Osteoblast (primary cell): ENCODE measurements at regions not wholly inside any gene's neighbourhood (a gene's known extent, or its start where the extent isn't known, plus 50 kb on each side); places are given as distances from the start of the nearest gene placed in this dataset.
A peak's percentile ranks its signal among the peaks of the same experiment; 100 is the strongest.

Source experiments
- DNase-seq: peaks from one replicate; pipeline ENCODE4 v3.0.0; 2011; ENCODE audit warnings: low spot score, mixed read lengths; ENCODE audit not compliant: insufficient read length; ENCODE audit errors: missing footprints
- H2AFZ ChIP-seq: 2 replicates; pipeline ENCODE4 v1.6.0; 2011; ENCODE audit warnings: mild to moderate bottlenecking, low read length
- H3K27ac ChIP-seq: 2 replicates; pipeline ENCODE4 v1.5.1; 2011; ENCODE audit warnings: mild to moderate bottlenecking, low read depth, low read length, moderate library complexity
- H3K27me3 ChIP-seq: 2 replicates; pipeline ENCODE4 v1.6.0; 2012; ENCODE audit warnings: mild to moderate bottlenecking, control low read depth, inconsistent platforms, low read length, moderate library complexity; ENCODE audit not compliant: insufficient read depth
- H3K36me3 ChIP-seq: 2 replicates; pipeline ENCODE4 v1.5.1; 2011; ENCODE audit warnings: mild to moderate bottlenecking, low read length, control low read depth, moderate library complexity; ENCODE audit not compliant: insufficient read depth
- H3K4me1 ChIP-seq: 2 replicates; pipeline ENCODE4 v1.5.1; 2011; ENCODE audit warnings: mild to moderate bottlenecking, low read length, control low read depth, moderate library complexity; ENCODE audit not compliant: insufficient read depth
- H3K4me2 ChIP-seq: 2 replicates; pipeline ENCODE4 v1.6.0; 2011; ENCODE audit warnings: mild to moderate bottlenecking, low read length; ENCODE audit not compliant: insufficient read depth
- H3K4me3 ChIP-seq: fragments of 200-600 bp; sonication (generic); 3 replicates; pipeline ENCODE4 v1.5.1; 2012; ENCODE audit warnings: mild to moderate bottlenecking, low read length, inconsistent platforms; ENCODE audit not compliant: insufficient read depth
- H3K79me2 ChIP-seq: 2 replicates; pipeline ENCODE4 v1.6.0; 2012; ENCODE audit warnings: mild to moderate bottlenecking, low read length, control low read depth, inconsistent platforms; ENCODE audit not compliant: insufficient read depth
- H3K9me3 ChIP-seq: 2 replicates; pipeline ENCODE4 v1.5.1; 2011; ENCODE audit warnings: low read depth, low read length, control low read depth
- H4K20me1 ChIP-seq: 2 replicates; pipeline ENCODE4 v1.6.0; 2012; ENCODE audit warnings: mild to moderate bottlenecking, low read length, control low read depth; ENCODE audit not compliant: insufficient read depth
- TF ChIP-seq, protein P1 (sequence below): IDR thresholded peaks from 2 replicates; pipeline ENCODE4 v1.5.1; 2011; ENCODE audit warnings: mild to moderate bottlenecking, low read depth, low read length, moderate library complexity; ENCODE audit errors: extremely low read depth

DNA sequence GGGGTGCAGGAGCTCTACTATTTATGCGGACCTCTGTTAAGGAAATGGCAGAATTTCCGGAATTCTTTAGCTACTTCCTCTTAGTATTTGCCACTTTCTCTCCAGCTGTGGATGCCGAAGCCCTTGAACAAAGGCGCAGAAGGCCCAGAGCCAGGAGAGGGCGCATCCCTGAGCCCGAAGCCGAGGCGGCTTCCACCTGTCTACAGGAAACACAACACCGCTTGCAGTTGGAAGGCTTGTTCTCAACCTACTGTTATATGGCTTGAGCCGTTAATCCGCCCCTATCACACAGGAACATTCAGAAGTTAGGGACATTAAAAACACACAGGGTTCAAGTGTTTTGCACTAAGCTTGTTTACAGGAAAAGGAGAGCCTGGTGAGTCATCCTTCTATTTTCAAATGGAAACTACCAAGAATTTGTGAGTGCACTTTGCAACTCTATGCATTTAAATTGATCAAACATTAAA lies 417.1 kb downstream of the BCKDHB start:
- H3K27me3 ChIP-seq, result no peaks in the 10 kb centered on the region
- H3K4me3 ChIP-seq, result no peak overlapping the region
- H3K79me2 ChIP-seq, result no peaks in the 10 kb centered on the region
- peak overlapping the region; percentile 30 for H2AFZ ChIP-seq
- H3K27ac ChIP-seq, result no peak overlapping the region
- H3K36me3 ChIP-seq, result no peaks in the 10 kb centered on the region
- peak; percentile 37 for DNase-seq
- H3K9me3 ChIP-seq, result no peaks in the 10 kb centered on the region
- H4K20me1 ChIP-seq, result no peaks in the 10 kb centered on the region
- H3K4me1 ChIP-seq, result peaks cover 19% of the 10 kb centered on the region
- H3K4me2 ChIP-seq, result peak overlapping the region; percentile 42
- TF ChIP-seq, protein P1, sequence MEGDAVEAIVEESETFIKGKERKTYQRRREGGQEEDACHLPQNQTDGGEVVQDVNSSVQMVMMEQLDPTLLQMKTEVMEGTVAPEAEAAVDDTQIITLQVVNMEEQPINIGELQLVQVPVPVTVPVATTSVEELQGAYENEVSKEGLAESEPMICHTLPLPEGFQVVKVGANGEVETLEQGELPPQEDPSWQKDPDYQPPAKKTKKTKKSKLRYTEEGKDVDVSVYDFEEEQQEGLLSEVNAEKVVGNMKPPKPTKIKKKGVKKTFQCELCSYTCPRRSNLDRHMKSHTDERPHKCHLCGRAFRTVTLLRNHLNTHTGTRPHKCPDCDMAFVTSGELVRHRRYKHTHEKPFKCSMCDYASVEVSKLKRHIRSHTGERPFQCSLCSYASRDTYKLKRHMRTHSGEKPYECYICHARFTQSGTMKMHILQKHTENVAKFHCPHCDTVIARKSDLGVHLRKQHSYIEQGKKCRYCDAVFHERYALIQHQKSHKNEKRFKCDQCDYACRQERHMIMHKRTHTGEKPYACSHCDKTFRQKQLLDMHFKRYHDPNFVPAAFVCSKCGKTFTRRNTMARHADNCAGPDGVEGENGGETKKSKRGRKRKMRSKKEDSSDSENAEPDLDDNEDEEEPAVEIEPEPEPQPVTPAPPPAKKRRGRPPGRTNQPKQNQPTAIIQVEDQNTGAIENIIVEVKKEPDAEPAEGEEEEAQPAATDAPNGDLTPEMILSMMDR, result no peak

DNA sequence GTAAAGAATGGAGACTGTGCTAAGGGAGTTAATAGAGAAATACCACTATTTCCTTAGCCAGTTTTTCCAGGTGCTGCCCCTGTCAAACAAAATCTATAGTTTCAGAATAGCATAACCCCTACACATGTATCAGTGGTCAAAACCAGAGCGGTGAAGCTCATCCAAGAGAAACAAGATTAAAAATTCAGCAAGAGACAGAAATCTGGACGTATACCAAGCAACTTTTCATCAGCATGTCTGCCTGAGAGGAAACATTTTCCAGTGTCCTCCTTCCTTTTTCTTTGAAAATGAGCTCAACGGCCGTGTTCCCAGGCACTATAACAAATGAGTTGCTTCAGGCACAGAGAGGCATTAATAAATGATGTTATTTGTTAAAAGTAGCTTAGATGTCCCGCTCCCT lies 416.5 kb downstream of the BCKDHB start:
- no peaks in the 10 kb centered on the region for H3K9me3 ChIP-seq
- H3K27me3 ChIP-seq, result no peaks in the 10 kb centered on the region
- no peaks in the 10 kb centered on the region for H4K20me1 ChIP-seq
- peak overlapping the region; percentile 42 for H3K4me2 ChIP-seq
- H2AFZ ChIP-seq, result peak overlapping the region; percentile 30
- DNase-seq, result no peak
- H3K4me1 ChIP-seq, result peaks cover 19% of the 10 kb centered on the region
- no peaks in the 10 kb centered on the region for H3K79me2 ChIP-seq
- no peak overlapping the region for H3K4me3 ChIP-seq
- H3K27ac ChIP-seq, result no peak overlapping the region
- TF ChIP-seq, protein P1, result no peak
- H3K36me3 ChIP-seq, result no peaks in the 10 kb centered on the region

DNA sequence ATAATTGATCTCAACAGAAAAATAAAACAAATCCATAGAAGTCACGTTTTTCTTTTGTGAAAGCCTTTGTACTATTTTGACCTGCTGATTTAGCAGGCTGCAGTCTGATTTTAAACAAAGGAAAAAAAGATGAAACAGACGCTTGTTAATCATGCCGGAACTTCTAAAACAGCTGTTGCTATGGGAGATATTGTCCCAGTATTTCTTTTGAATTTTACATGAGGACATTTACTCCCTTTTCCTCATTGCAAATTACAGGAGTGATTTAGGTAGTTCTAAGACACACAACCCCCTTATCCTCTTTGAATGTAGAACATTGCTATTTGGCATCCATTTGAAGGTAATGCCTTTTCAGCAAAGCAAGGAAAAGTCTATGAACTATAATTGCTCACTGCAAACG lies 416.1 kb downstream of the BCKDHB start:
- Histone ChIP-seq H2AFZ (peak overlapping the region; percentile 30), H3K36me3 (no peaks in the 10 kb centered on the region), H3K4me3 (no peak overlapping the region), H3K4me1 (peaks cover 19% of the 10 kb centered on the region), H3K79me2 (no peaks in the 10 kb centered on the region), H4K20me1 (no peaks in the 10 kb centered on the region), H3K27me3 (no peaks in the 10 kb centered on the region), H3K4me2 (peak overlapping the region; percentile 42), H3K27ac (no peak overlapping the region), H3K9me3 (no peaks in the 10 kb centered on the region)
- DNase-seq, result no peak
- TF ChIP-seq, protein P1, result no peak

DNA sequence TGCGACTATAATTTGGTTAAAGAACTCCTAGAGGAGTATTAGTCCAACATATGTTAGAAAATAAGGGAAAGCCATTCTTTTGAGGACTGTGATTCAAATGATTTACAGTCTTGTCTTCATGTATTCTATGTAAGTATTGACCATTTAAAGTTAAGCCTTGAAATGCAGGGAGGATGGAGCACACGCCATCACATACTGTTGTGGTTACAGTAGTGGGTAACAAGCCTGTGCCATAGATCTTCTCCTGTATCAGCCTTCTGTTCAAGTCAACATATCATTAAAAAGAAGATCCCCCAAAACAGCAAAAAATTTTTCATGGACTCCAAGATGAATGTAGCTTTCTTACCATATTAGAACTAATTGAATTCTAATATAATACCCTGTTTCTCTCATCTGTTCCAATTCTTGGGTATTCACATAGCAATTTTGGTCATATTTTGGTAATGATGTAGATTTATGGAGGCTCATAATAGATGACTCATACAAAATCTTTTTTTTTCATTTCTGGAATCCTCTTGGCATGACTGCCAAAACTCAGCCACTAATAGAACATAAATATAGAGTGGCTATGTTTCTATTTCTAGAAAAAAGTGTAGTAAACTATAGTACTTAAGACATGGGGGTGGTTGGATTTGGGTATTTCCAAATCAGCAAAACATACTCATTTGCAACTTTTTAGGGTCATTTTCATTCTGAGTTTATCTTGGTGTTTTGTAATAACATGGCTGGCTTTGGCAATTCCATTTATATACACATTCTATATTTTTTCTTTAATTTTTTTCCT lies 413.5 kb downstream of the BCKDHB start:
- Histone ChIP-seq H3K79me2 (no peaks in the 10 kb centered on the region), H3K9me3 (no peaks in the 10 kb centered on the region), H3K4me3 (no peak overlapping the region), H3K4me2 (no peak overlapping the region), H3K27ac (no peak overlapping the region), H4K20me1 (no peaks in the 10 kb centered on the region), H3K36me3 (no peaks in the 10 kb centered on the region), H2AFZ (no peak overlapping the region), H3K27me3 (no peaks in the 10 kb centered on the region), H3K4me1 (peaks cover 19% of the 10 kb centered on the region)
- DNase-seq, result peak; percentile 37
- TF ChIP-seq, protein P1, result no peak
